Prostate gland (tissue), 2 donors: ENCODE measurements at regions not wholly inside any gene's neighbourhood (a gene's known extent, or its start where the extent isn't known, plus 50 kb on each side); places are given as distances from the start of the nearest gene placed in this dataset.
"Not testable (repeated sequence)": the region's sequence is repeated elsewhere in the genome, so short reads cannot be mapped to it uniquely, and the experiment has no call there.

Experiments
- CTCF ChIP-seq, 4 experiments: fragments of 200-600 bp in 2 of 4; fragments of 450-650 bp in 2 of 4; sonication (generic) in 2 of 4; IDR thresholded peaks; 1 replicate in 3 of 4; 2 replicates in 1 of 4; pipeline ENCODE4 v1.5.1; 2016 to 2019; ENCODE audit warnings: antibody characterized with exemption in 4 of 4, mild to moderate bottlenecking in 2 of 4, moderate library complexity in 2 of 4
- POLR2A ChIP-seq: fragments of 450-650 bp; IDR thresholded peaks from one replicate; pipeline ENCODE4 v1.6.1; 2016; ENCODE audit warnings: antibody characterized with exemption, mild to moderate bottlenecking

- peak in 2 of 4 experiments; percentile 10 to 41 for TF ChIP-seq CTCF (IDR thresholded peaks at IDR 0.05)
- not testable (repeated sequence) for TF ChIP-seq POLR2A
Measured at GRCh38 chr14:106764968-106765369, 1238.6 kb downstream of the TMEM121 start.
